NCI-H1105 (cell line): ENCODE measurements at regions not wholly inside any gene's neighbourhood (a gene's known extent, or its start where the extent isn't known, plus 50 kb on each side); places are given as distances from the start of the nearest gene placed in this dataset.
A peak's percentile ranks its signal among the peaks of the same experiment; 100 is the strongest.

Experiments used
- DNase-seq: peaks from one replicate; lab custom pipeline; 2025; lab: John Stamatoyannopoulos, UW

- no peak for DNase-seq
These were observed 200.9 kb downstream of the KIF18A start for GRCh38 chr11:27907091-27907490.

GRCh38 chr11:27904358-27905055, 203.4 kb downstream of the KIF18A start:
- DNase-seq, result no peak

- DNase-seq, result no peak
These were observed 202.8 kb upstream of the BDNF start for GRCh38 chr11:27902981-27903624.

- no peak for DNase-seq
These were observed 197.9 kb upstream of the BDNF start for GRCh38 chr11:27898166-27898565.

GRCh38 chr11:27896096-27896495, 195.8 kb upstream of the BDNF start:
- DNase-seq, result no peak

GRCh38 chr11:27894552-27894951, 194.3 kb upstream of the BDNF start:
- DNase-seq, result no peak

GRCh38 chr11:27886857-27887256, 186.6 kb upstream of the BDNF start:
- DNase-seq, result no peak

GRCh38 chr11:27882066-27882697, 181.9 kb upstream of the BDNF start:
- DNase-seq, result no peak

- DNase-seq, result no peak
These were observed 175.8 kb upstream of the BDNF start for GRCh38 chr11:27875831-27876775.

GRCh38 chr11:27874998-27875830, 175.0 kb upstream of the BDNF start:
- DNase-seq, result peak; percentile 74

- no peak for DNase-seq
These were observed 173.4 kb upstream of the BDNF start for GRCh38 chr11:27873664-27874063.

- DNase-seq, result no peak
These were observed 170.8 kb upstream of the BDNF start for GRCh38 chr11:27871056-27871455.

GRCh38 chr11:27869701-27870100, 169.4 kb upstream of the BDNF start:
- no peak for DNase-seq

- no peak for DNase-seq
These were observed 168.5 kb upstream of the BDNF start for GRCh38 chr11:27868709-27869108.

GRCh38 chr11:27868226-27868625, 168.0 kb upstream of the BDNF start:
- DNase-seq, result no peak

GRCh38 chr11:27865105-27865504, 164.8 kb upstream of the BDNF start:
- DNase-seq, result no peak

- peak; percentile 5 for DNase-seq
These were observed 164.4 kb upstream of the BDNF start for GRCh38 chr11:27864611-27865010.

GRCh38 chr11:27864091-27864491, 163.8 kb upstream of the BDNF start:
- peak; percentile 11 for DNase-seq

GRCh38 chr11:27863637-27864036, 163.4 kb upstream of the BDNF start:
- DNase-seq, result no peak

GRCh38 chr11:27861706-27862430, 161.6 kb upstream of the BDNF start:
- no peak for DNase-seq

- no peak for DNase-seq
These were observed 160.6 kb upstream of the BDNF start for GRCh38 chr11:27860811-27861210.
